Stimulated activated CD8-positive, alpha-beta memory T cell treated with anti-CD3 and anti-CD28 coated beads, Interleukin-7, amount 100 ng/mL, for 24 hours (primary cell): ENCODE measurements at regions not wholly inside any gene's neighbourhood (a gene's known extent, or its start where the extent isn't known, plus 50 kb on each side); places are given as distances from the start of the nearest gene placed in this dataset.

Experiments used
- DNase-seq: peaks from one replicate; pipeline ENCODE4 v3.0.0-alpha.2; 2020; ENCODE audit warnings: low read depth

DNA sequence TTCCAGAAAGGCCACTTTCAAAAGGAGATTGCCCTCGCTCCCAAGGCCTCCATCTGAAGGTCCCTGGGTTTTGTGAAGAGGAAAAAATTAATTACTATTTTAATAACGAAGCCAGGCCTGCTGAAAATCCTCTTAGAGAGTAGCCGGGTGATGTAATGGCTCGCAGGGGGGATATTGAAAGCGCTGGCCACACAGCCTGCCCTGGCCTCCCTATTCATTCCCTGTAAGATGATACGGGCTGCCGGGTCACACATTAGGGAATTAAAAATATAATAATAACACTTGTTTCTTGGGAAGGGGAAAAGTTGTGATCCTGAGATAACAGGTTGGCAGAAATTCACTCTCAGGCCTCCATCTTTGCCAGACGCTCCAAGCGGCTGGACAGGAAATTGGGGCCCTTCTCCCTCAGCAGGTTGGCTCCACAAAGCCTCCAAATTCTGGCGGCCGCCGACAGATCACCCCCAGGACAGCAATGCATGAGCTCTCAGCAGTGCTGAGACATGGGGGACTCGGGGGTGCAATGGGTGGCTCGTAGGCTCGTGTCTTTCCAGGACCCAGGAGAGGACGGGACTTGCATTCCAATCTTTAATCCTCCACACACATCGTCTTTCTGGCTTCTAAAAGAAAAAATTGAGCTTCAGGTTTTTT, 299.9 kb upstream of the SALL3 start:
- DNase-seq: no peak

- no peak for DNase-seq
These were observed 298.2 kb upstream of the SALL3 start for GRCh38 chr18:78681396-78681795.

DNA sequence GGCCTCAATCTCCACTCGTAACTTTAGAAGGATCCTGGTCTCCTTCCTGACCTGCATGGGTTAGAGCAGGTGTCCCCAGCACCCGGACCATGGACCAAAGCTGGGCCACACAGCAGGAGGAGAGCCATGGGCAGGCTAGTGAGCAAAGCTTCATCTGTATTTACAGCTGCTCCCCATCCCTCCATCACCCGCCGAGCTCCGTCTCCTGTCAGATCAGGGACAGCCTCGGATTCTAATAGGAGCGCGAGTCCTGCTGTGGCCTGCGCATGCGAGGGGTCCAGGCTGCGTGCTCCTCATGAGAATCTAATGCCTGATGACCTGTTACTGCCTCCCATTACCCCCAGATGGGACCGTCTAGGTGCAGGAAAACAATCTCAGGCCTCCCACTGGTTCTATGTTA, 297.7 kb upstream of the SALL3 start:
- no peak for DNase-seq

GRCh38 chr18:78682716-78683115, 296.9 kb upstream of the SALL3 start:
- no peak for DNase-seq

GRCh38 chr18:78683191-78684010, 296.2 kb upstream of the SALL3 start:
- DNase-seq: no peak

- no peak for DNase-seq
These were observed 294.2 kb upstream of the SALL3 start for GRCh38 chr18:78685250-78685979.

DNA sequence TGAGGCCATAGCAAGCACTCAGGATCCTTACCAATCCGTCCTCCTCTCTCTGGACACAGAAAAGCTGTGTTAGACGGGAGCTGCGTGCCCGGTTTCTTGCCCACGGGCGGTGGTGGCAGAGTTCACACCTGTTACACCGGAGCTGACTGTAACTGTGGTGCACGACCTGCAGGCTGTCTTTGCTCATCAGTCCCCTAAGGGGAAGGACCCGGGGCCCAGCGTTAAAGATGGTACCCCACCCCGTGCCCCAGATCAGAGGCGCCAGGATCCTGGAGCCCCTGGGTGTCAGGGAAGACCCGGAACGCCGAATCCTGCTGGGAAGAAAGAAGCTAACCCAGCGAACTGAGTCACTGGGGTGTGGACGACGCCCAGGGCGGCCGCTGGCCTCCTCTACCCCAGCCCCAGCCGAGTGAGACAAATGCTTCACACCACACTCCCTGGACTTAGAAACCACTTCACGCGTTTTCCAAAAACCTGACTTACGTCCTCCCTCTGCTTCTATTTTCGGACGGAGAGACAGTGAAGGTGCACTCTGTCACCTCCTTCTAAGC, 293.6 kb upstream of the SALL3 start:
- no peak for DNase-seq

DNA sequence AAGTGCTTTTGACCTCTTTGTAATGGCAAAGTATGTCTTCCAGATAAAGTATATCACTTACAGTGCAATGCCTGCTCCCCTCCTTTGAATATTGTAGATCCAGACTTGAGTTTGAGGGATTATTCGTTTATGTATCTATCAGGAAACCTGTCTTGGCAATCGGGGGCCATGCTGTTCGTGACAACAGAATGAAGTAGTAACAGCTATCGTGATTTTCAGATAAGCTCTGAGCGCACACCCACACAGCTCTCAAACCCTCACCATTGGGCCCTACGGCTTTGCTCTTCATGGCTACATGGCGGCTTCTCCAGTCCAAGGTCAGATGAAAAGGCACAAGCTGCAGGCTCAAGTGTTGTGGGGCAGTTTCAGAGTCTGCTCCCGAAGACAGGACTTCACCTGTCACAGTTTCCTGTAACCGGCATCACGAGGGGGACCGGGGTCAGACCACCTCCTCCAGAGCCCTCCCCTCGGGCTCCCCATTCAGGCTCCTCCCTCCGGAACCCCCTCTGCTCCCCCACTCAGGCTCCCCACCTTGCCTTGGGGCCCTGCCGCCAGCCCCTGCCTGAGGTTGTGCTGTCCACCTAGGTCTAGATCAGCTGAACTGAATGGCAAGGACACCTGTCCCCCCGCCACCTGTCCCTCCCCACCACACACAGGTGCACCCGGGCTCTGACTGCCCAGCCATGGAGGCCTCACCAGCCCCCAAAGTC, 292.5 kb upstream of the SALL3 start:
- DNase-seq: no peak

DNA sequence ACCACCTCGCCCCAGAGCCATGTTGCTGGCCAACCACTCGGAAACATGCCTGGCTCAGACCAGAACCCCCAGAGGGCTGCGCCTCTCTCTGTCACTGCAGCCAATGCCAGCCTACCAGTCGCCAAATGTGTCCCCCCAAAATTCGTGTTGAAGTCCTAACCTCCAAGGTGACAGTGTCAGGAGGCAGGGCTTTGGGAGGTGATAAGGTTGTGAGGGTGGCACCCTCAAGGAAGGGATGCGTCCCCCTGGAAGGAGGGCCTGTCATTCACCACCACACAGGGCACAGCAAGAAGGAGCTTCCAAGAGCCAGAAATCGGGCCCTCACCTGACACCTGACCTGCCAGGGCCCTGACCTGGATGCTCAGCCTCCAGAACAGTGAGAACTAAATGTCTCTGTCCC, 291.9 kb upstream of the SALL3 start:
- DNase-seq: no peak

DNA sequence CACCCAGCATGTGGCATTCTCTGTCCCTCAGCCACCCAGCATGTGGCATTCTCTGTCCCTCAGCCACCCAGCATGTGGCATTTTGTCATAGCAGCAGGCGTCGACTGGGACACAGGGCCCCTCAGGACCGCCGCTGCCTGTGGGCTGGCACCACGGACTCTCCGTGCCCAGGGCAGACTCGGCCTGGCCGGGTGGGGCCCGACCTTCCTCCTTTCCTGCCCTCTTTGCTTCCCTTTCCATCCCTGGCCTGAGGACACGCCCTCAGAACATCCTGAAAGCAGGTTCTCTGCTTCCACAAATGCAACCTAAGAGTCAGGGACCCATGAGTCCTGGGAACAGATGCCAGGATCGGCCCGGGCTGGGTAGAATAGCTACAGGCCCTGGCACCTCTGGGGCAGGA, 291.4 kb upstream of the SALL3 start:
- no peak for DNase-seq

- no peak for DNase-seq
These were observed 290.7 kb upstream of the SALL3 start for GRCh38 chr18:78688916-78689315.

DNA sequence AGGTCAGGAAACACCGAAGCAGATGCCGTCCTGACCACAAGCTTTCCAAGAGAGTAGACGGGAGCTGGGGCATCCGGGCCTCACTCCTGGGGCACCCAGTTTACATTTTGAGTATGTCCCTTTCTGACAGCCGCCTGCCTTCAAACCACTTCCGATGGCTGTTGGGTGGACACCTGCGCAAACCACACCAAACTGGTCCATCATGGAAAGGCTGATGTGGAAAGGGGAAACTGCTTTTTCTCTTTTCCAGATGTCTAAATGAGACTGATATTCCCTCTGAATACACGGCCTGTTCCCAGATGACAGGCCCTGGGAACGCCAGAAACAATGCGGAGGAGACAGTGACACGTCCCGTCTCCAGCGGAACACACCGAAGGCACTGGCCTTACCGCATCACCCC, 290.0 kb upstream of the SALL3 start:
- DNase-seq: no peak

DNA sequence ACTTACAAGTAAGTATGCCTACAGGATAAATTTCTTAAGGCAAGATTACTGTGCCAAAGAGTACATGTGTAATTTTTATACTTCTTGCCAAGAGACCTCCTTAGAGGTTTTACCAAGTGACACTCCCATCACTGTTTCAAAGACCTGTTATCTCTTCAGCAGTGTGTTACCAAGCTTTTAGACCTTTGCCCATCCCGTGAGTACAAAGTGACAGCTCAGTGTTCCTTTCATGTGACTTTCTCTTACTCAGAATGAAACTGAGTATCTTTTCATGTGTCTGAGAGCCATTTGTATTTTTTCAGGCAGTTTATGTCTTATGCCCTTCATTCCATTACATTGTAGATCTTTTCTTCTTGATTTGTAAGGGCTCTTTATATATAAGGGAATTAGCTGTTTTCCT, 287.5 kb upstream of the SALL3 start:
- no peak for DNase-seq

DNA sequence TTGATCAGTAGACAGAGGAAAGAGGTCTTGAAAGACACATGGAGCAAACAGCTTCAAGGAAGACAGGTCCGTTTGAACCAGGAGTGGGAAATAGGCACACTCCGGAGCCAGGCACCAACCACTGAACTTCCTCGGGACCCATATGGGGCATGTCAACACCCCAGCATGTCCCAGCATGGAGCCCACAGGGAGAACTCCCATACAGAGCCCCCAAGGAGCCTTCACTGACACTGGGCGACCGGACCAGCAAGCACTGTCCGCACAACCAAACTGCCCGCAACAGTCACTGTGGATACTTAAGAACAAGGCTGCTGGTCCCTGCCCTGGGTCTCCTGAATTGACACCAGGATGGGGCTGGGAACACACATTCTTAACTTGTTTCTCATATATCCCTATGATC, 286.2 kb upstream of the SALL3 start:
- DNase-seq: no peak

- DNase-seq: no peak
These were observed 282.8 kb upstream of the SALL3 start for GRCh38 chr18:78696698-78697435.

DNA sequence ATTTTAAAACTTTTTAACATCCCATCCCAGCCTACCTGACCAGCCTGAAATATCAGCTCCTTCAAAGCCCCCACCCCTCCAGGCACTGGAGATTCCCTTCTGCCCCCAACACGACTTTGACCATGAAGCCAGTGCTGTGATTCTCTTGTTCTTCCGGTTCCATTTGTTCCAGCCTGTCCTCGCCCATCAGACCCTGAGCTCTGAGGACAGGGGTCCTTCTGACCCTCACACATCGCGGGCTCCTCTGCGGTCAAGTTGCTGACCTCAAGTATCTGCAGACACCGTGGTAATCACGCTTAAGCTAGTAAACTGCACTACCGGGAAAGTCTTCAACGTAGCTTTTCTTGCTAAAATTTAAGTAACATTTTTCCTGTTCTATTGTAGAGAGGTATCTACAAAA, 282.2 kb upstream of the SALL3 start:
- no peak for DNase-seq

DNA sequence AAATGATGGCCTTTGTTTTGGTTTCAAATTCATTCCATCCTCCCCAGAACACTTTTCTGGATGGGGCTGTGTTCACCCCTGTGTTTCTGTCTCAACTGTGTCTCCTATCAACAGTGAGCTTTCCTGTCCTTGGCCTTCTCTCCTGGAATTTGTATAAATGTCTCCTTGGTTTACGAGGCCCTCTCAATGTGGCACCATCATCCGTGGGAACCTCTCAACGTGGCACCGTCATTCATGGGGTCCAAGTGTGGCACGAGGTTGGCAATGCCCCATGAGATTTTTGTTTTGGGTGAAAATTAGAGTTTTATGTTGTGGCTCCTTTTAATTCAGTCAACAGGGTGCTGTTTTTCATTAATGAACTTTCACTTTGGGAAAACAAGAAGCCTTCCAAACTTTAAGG, 280.7 kb upstream of the SALL3 start:
- DNase-seq: no peak

- DNase-seq: no peak
These were observed 280.1 kb upstream of the SALL3 start for GRCh38 chr18:78699499-78699898.

DNA sequence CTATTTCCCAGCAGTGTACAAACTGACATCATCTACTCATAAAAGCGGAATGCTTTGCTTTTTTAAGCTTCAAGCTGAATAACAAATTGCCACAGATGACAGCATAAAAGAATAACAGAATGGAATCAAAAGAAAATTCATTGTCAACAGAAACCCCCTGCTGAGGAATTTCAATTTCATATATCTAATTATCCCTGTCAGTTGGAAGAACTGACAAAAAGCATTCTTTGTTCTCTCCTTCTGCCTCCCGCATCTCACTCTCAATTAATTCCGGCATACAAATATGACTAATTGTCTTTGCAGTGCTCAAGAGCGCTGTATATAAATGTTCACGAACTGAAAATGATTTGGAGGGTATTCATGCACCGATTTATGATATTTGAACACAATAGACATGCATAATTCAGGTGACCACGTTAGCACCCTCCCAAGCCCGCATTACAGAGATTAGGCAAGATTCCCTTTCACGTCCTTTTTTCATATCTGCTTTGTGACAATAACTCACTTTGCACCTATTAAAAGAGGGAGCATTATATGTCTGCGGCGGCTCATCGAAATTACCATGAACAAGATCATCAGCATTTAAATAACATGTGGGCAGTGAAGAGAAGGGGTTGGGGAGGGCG, 277.7 kb upstream of the SALL3 start:
- DNase-seq: no peak

GRCh38 chr18:78703291-78703690, 276.3 kb upstream of the SALL3 start:
- no peak for DNase-seq

GRCh38 chr18:78704971-78705461, 274.6 kb upstream of the SALL3 start:
- DNase-seq: no peak
